H9 (cell line): ENCODE measurements at regions not wholly inside any gene's neighbourhood (a gene's known extent, or its start where the extent isn't known, plus 50 kb on each side); places are given as distances from the start of the nearest gene placed in this dataset.
A peak's percentile ranks its signal among the peaks of the same experiment; 100 is the strongest.
"Not testable (repeated sequence)": the region's sequence is repeated elsewhere in the genome, so short reads cannot be mapped to it uniquely, and the experiment has no call there.

Source experiments
- DNase-seq: peaks from one replicate; pipeline ENCODE4 v3.0.0-alpha.2; 2017
- H2AFZ ChIP-seq: one replicate; pipeline ENCODE4 v1.6.1; 2013; ENCODE audit warnings: mild to moderate bottlenecking, low read length, control low read depth, moderate library complexity
- H2AK5ac ChIP-seq: 2 replicates; pipeline ENCODE4 v1.6.1; 2013; ENCODE audit warnings: low read length, control low read depth, mixed read lengths; ENCODE audit not compliant: insufficient read length
- H2BK120ac ChIP-seq: one replicate; pipeline ENCODE4 v1.6.1; 2013; ENCODE audit warnings: low read depth, mild to moderate bottlenecking, low read length, control low read depth, inconsistent platforms; ENCODE audit not compliant: poor library complexity, severe bottlenecking
- H2BK12ac ChIP-seq: 2 replicates; pipeline ENCODE4 v1.6.1; 2013; ENCODE audit warnings: low read length, control low read depth, mixed read lengths, low read depth; ENCODE audit not compliant: insufficient read length
- H2BK15ac ChIP-seq: 2 replicates; pipeline ENCODE4 v1.6.1; 2013; ENCODE audit warnings: low read depth, low read length, control low read depth
- H2BK20ac ChIP-seq: one replicate; pipeline ENCODE4 v1.6.1; 2013; ENCODE audit warnings: low read depth, mild to moderate bottlenecking, low read length, control low read depth, inconsistent platforms; ENCODE audit not compliant: poor library complexity, severe bottlenecking
- H2BK5ac ChIP-seq: 2 replicates; pipeline ENCODE4 v1.6.1; 2013; ENCODE audit warnings: low read length, control low read depth, mixed read lengths; ENCODE audit not compliant: insufficient read length
- H3K14ac ChIP-seq: 2 replicates; pipeline ENCODE4 v1.6.1; 2013; ENCODE audit warnings: low read length, control low read depth; ENCODE audit not compliant: insufficient read depth
- H3K18ac ChIP-seq: 2 replicates; pipeline ENCODE4 v1.6.1; 2013; ENCODE audit warnings: low read depth, mild to moderate bottlenecking, mixed read lengths, low read length, control low read depth; ENCODE audit not compliant: insufficient read length
- H3K23ac ChIP-seq: 2 replicates; pipeline ENCODE4 v1.6.1; 2013; ENCODE audit warnings: low read length, control low read depth, mixed read lengths, low read depth; ENCODE audit not compliant: insufficient read length
- H3K23me2 ChIP-seq: 2 replicates; pipeline ENCODE4 v1.6.1; 2013; ENCODE audit warnings: low read depth, mild to moderate bottlenecking, mixed read lengths, low read length, control low read depth; ENCODE audit not compliant: insufficient read length, poor library complexity, severe bottlenecking
- H3K27ac ChIP-seq: 2 replicates; pipeline ENCODE4 v1.5.1; 2013; ENCODE audit warnings: low read length, control low read depth, mixed read lengths, low read depth; ENCODE audit not compliant: insufficient read length
- H3K27me3 ChIP-seq: 2 replicates; pipeline ENCODE4 v1.6.1; 2013; ENCODE audit warnings: low read length, control low read depth, inconsistent platforms; ENCODE audit not compliant: insufficient read depth
- H3K4ac ChIP-seq: 2 replicates; pipeline ENCODE4 v1.6.1; 2013; ENCODE audit warnings: low read depth, mild to moderate bottlenecking, control low read depth, inconsistent platforms, low read length, moderate library complexity
- H3K4me1 ChIP-seq: 2 replicates; pipeline ENCODE4 v1.6.1; 2013; ENCODE audit warnings: low read length, control low read depth, inconsistent platforms; ENCODE audit not compliant: insufficient read depth
- H3K4me2 ChIP-seq: 2 replicates; pipeline ENCODE4 v1.6.1; 2013; ENCODE audit warnings: low read length, control low read depth, mixed read lengths; ENCODE audit not compliant: insufficient read length, insufficient read depth
- H3K56ac ChIP-seq: 2 replicates; pipeline ENCODE4 v1.6.1; 2013; ENCODE audit warnings: low read depth, mild to moderate bottlenecking, mixed read lengths, low read length, control low read depth; ENCODE audit not compliant: insufficient read length
- H3K79me1 ChIP-seq: 2 replicates; pipeline ENCODE4 v1.6.1; 2013; ENCODE audit warnings: low read depth, mild to moderate bottlenecking, moderate library complexity, low read length, control low read depth, inconsistent platforms; ENCODE audit not compliant: insufficient read depth, poor library complexity, severe bottlenecking
- H3K79me2 ChIP-seq: 2 replicates; pipeline ENCODE4 v1.6.1; 2013; ENCODE audit warnings: low read length, control low read depth, inconsistent platforms; ENCODE audit not compliant: insufficient read depth
- H3K9ac ChIP-seq: 2 replicates; pipeline ENCODE4 v1.6.1; 2013; ENCODE audit warnings: low read length, control low read depth, mixed read lengths; ENCODE audit not compliant: insufficient read length; ENCODE audit errors: extremely low read depth
- H3K9me3 ChIP-seq: one replicate; pipeline ENCODE4 v1.6.1; 2013; ENCODE audit warnings: low read depth, low read length, inconsistent platforms; ENCODE audit not compliant: control insufficient read depth
- H3T11ph ChIP-seq: one replicate; pipeline ENCODE4 v1.6.1; 2013; ENCODE audit warnings: mild to moderate bottlenecking, low read length, control low read depth, inconsistent platforms
- H4K20me1 ChIP-seq: one replicate; pipeline ENCODE4 v1.6.1; 2013; ENCODE audit not compliant: control insufficient read depth, insufficient read length, insufficient read depth
- H4K5ac ChIP-seq: 2 replicates; pipeline ENCODE4 v1.6.1; 2013; ENCODE audit warnings: low read depth, mild to moderate bottlenecking, mixed read lengths, low read length, control low read depth; ENCODE audit not compliant: insufficient read length
- H4K8ac ChIP-seq: replicated peaks from 2 replicates; pipeline ENCODE4 v1.6.1; 2013; ENCODE audit warnings: low read length, control low read depth, mixed read lengths, low read depth; ENCODE audit not compliant: insufficient read length
- H4K91ac ChIP-seq: 2 replicates; pipeline ENCODE4 v1.6.1; 2013; ENCODE audit warnings: low read depth, mild to moderate bottlenecking, moderate library complexity, mixed read lengths, low read length, control low read depth; ENCODE audit not compliant: insufficient read length
- H3K27ac Mint-ChIP-seq, 3 experiments: 2 replicates in 2 of 3; 3 replicates in 1 of 3; pipeline ENCODE4 v1.8.0; 2020 to 2021; ENCODE audit warnings: mixed read lengths in 3 of 3, mild to moderate bottlenecking in 1 of 3, moderate library complexity in 1 of 3
- H3K27me3 Mint-ChIP-seq: 2 replicates; pipeline ENCODE4 v1.8.0; 2021; ENCODE audit warnings: low read depth, mild to moderate bottlenecking, moderate library complexity, mixed read lengths
- H3K36me3 Mint-ChIP-seq, 3 experiments: 2 replicates in 2 of 3; 3 replicates in 1 of 3; pipeline ENCODE4 v1.8.0; 2020 to 2021; ENCODE audit warnings: low read depth in 3 of 3, mixed read lengths in 3 of 3; ENCODE audit not compliant: insufficient read depth in 1 of 3
- H3K4me1 Mint-ChIP-seq, 2 experiments: 2 replicates each; pipeline ENCODE4 v1.8.0; 2020; ENCODE audit warnings: mixed read lengths in 2 of 2
- H3K4me3 Mint-ChIP-seq, 2 experiments: 2 replicates in 1 of 2; 3 replicates in 1 of 2; pipeline ENCODE4 v1.8.0; 2020 to 2021; ENCODE audit warnings: mild to moderate bottlenecking in 2 of 2, mixed read lengths in 2 of 2, moderate library complexity in 1 of 2
- H3K9me3 Mint-ChIP-seq, 2 experiments: 2 replicates in 1 of 2; 3 replicates in 1 of 2; pipeline ENCODE4 v1.8.0; 2020; ENCODE audit warnings: mild to moderate bottlenecking in 2 of 2, mixed read lengths in 2 of 2, moderate library complexity in 1 of 2
- CTCF ChIP-seq: fragments of 200-600 bp; sonication (generic); conservative IDR thresholded peaks from 3 replicates; pipeline ENCODE4 v1.8.0; 2021; ENCODE audit warnings: antibody characterized with exemption, mild to moderate bottlenecking
- WGBS: extraction: QIAGEN DNeasy Blood & Tissue Kit; methylation state at CpG from one replicate; pipeline ENCODE4 v1.1.7; 2013; ENCODE audit warnings: missing lambda C conversion rate, low lambda C conversion rate, mixed read lengths; ENCODE audit not compliant: insufficient read length; ENCODE audit errors: extremely low coverage; 5-methylcytosine and 5-hydroxymethylcytosine counted together

- Histone ChIP-seq H2AFZ (no peak overlapping the region), H2BK120ac (no peak overlapping the region), H3K23me2 (no peaks in the 10 kb centered on the region), H4K5ac (no peak overlapping the region), H3K27me3 (no peaks in the 10 kb centered on the region), H4K20me1 (no peaks in the 10 kb centered on the region), H2AK5ac (no peak overlapping the region), H4K91ac (no peak overlapping the region), H3K4me1 (peaks cover 3% of the 10 kb centered on the region), H3K79me2 (no peaks in the 10 kb centered on the region), H3T11ph (no peak overlapping the region), H3K9ac (no peak overlapping the region), H3K14ac (no peak overlapping the region; the same call in 1 of the 2 replicates), H3K79me1 (no peaks in the 10 kb centered on the region), H2BK12ac (no peak overlapping the region), H3K23ac (no peak overlapping the region), H2BK20ac (no peak overlapping the region), H3K27ac (peak overlapping the region; percentile 57), H2BK5ac (no peak overlapping the region), H3K4me2 (peak overlapping the region; percentile 26), H3K56ac (no peak overlapping the region), H2BK15ac (no peak overlapping the region), H3K4ac (no peak overlapping the region), H3K9me3 (no peaks in the 10 kb centered on the region), H3K18ac (no peak overlapping the region), H4K8ac (no peak overlapping the region)
- Mint-ChIP-seq H3K36me3 (peaks cover 0 to 13% (median 11%) of the 10 kb centered on the region in 3 experiments; a peak in 5 of 7 replicates), H3K27ac (peak overlapping the region; percentile 23 to 96 (median 87)), H3K4me3 (peak overlapping the region; percentile 10 to 53; a peak in 3 of 5 replicates), H3K9me3 (peaks cover 9 to 10% of the 10 kb centered on the region in 2 experiments), H3K27me3 (peaks cover 7% of the 10 kb centered on the region), H3K4me1 (peaks cover 34 to 41% of the 10 kb centered on the region in 2 experiments)
- WGBS: no CpG with 5 or more reads among the region's 5 CpGs
- DNase-seq: peak; percentile 76
- no peak for TF ChIP-seq CTCF
Observed at GRCh38 chr2:12624905-12625598, 91.7 kb upstream of the TRIB2 start.

GRCh38 chr2:12628541-12628940 lies 88.2 kb upstream of the TRIB2 start:
- not testable (repeated sequence) for H3K27me3 ChIP-seq, H3K23ac ChIP-seq, H3K23me2 ChIP-seq, H3K4me3 Mint-ChIP-seq, H3K14ac ChIP-seq, H3K27ac Mint-ChIP-seq, H3K56ac ChIP-seq, H3T11ph ChIP-seq, H2BK120ac ChIP-seq, H2BK15ac ChIP-seq, H3K79me2 ChIP-seq, H3K9me3 Mint-ChIP-seq, H2AFZ ChIP-seq, H2BK5ac ChIP-seq, H3K79me1 ChIP-seq, H4K8ac ChIP-seq, H2AK5ac ChIP-seq, H3K27ac ChIP-seq, H2BK20ac ChIP-seq, H4K5ac ChIP-seq, H2BK12ac ChIP-seq, H3K18ac ChIP-seq, H3K27me3 Mint-ChIP-seq, H4K91ac ChIP-seq, H3K9ac ChIP-seq, H3K4me2 ChIP-seq, H3K9me3 ChIP-seq, DNase-seq, H4K20me1 ChIP-seq, H3K4me1 ChIP-seq, H3K4ac ChIP-seq
- peaks cover 0 to 13% (median 11%) of the 10 kb centered on the region in 3 experiments; a peak in 5 of 7 replicates for H3K36me3 Mint-ChIP-seq
- peaks cover 31 to 42% of the 10 kb centered on the region in 2 experiments for H3K4me1 Mint-ChIP-seq
- WGBS: no CpG with 5 or more reads among the region's 8 CpGs
